ENCODE measurements at regions not wholly inside any gene's neighbourhood (a gene's known extent, or its start where the extent isn't known, plus 50 kb on each side); places are given as distances from the start of the nearest gene placed in this dataset.

- TF ChIP-seq CTCF (IDR thresholded peaks at IDR 0.05; ENCODE audit: low read depth, low read length) = no peak
- H3K4me3 ChIP-seq (ENCODE audit: low read depth, low read length) = no peak overlapping the region
Measured at GRCh38 chr15:38144921-38145320, 107.7 kb upstream of the SPRED1 start.

DNA sequence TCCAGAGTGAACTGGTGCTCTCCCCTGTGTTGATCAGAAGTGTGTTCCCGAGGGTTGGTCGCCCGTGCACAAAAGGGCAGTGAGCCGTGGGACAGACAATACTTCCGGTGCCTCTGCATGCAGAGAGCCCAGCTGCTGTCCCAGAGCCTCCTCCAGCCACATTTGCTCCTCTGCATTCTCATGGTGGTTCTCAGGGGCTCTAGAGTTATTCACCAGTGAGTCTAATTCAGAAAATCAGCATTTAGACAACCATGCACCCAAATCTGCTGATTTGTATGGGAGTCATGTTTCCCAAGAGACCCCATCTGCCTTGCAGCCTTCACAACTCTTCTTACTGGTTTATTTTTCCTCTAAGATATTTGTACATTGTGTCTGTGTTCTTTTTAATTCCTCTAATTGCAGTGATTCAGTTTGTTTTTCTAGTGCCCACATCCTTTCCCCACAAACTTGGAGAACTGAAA is 107.0 kb upstream of the SPRED1 start:
- H3K4me3 ChIP-seq (ENCODE audit: low read depth, low read length) = no peak overlapping the region

GRCh38 chr15:38147246-38147645 is 105.4 kb upstream of the SPRED1 start:
- no peak for TF ChIP-seq CTCF (IDR thresholded peaks at IDR 0.05; ENCODE audit: low read depth, low read length)
- H3K4me3 ChIP-seq (ENCODE audit: low read depth, low read length) = no peak overlapping the region

More for the DNA sequence above, 107.0 kb upstream of the SPRED1 start:
- no peak for TF ChIP-seq CTCF (IDR thresholded peaks at IDR 0.05; ENCODE audit: low read depth, low read length)

DNA sequence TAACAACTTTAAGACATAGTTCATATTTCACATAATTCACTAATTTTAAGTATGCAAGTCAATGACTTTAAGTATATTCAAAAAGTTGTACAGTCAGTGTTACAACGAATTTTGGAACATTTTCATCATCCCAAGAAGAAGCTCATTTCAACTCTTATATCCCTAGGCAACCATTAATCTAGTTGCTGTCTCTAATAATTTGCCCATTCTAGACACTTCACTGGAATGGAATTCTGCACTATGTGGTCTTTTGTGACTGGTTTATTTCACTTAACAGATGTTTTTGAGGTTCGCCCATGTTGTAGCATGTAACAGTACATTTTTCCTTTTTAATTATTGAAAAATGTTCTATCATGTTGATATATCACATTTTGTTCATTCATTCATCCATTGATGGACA is 104.2 kb upstream of the SPRED1 start:
- TF ChIP-seq CTCF (IDR thresholded peaks at IDR 0.05; ENCODE audit: low read depth, low read length) = no peak
- H3K4me3 ChIP-seq (ENCODE audit: low read depth, low read length) = no peak overlapping the region

DNA sequence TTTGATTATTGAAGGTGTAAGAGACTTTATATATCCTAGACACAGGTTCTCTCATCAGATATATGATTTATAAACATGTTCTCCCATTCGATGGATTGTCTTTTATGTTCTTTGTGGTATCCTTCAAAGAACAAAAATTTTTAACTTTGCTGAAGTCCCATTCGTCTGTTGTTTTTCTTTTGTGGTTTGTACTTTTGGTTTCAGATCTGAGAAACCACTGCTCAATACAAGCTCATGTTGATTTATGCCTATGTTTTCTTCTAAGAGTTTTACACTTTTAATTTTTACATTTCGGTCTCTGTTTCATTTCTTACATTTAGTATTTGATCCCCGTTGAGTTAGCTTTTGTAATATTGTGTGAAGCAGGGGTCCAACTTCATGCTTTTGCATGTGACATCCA is 103.3 kb upstream of the SPRED1 start:
- TF ChIP-seq CTCF (IDR thresholded peaks at IDR 0.05; ENCODE audit: low read depth, low read length) = no peak

GRCh38 chr15:38150148-38150547 is 102.5 kb upstream of the SPRED1 start:
- H3K4me3 ChIP-seq (ENCODE audit: low read depth, low read length) = no peak overlapping the region
- TF ChIP-seq CTCF (IDR thresholded peaks at IDR 0.05; ENCODE audit: low read depth, low read length) = no peak

More for the DNA sequence above, 103.3 kb upstream of the SPRED1 start:
- no peak overlapping the region for H3K4me3 ChIP-seq (ENCODE audit: low read depth, low read length)

- H3K4me3 ChIP-seq (ENCODE audit: low read depth, low read length) = no peak overlapping the region
- TF ChIP-seq CTCF (IDR thresholded peaks at IDR 0.05; ENCODE audit: low read depth, low read length) = no peak
Measured at GRCh38 chr15:38150794-38151193, 101.8 kb upstream of the SPRED1 start.
